ENCODE measurements at regions not wholly inside any gene's neighbourhood (a gene's known extent, or its start where the extent isn't known, plus 50 kb on each side); places are given as distances from the start of the nearest gene placed in this dataset.

DNA sequence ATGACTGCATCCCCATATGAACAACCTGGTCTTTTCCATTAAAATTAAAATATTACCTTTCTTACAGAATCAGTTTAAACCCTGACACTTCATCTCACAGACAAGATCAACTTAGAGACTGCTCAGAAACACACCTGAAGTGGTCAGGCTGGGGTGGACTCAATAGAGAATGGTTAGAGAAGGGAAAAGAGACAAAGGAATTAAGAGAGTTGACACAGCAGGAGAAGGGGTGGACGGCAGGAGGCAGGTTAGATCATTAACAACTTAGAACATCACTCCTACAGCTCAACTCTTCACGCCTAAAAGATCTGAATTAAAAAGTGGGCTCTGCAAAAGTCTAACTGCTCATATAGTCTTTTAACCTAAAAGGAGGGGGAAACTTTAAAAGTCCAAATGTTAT lies 157.7 kb upstream of the COL1A2 start:
- no peak for DNase-seq (ENCODE audit: low spot score)

DNA sequence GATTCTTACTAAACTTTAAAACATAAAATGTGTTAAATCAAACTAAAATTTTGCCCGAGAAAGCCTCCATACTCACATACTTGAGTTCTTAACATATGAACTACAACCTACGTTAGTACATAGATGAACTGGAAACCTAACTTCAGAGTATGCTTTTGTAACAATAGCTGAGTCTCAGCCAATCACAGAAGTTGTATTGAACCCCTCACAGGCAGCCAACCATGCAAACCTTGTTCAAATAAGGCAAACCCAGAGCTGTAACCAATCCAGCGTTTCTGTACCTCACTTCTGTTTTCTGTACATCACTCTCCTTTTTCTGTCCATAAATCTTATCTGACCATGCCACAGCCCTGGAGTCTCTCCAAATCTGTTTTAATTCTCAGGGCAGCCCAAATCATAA lies 157.3 kb upstream of the COL1A2 start:
- DNase-seq (ENCODE audit: low spot score) = no peak

DNA sequence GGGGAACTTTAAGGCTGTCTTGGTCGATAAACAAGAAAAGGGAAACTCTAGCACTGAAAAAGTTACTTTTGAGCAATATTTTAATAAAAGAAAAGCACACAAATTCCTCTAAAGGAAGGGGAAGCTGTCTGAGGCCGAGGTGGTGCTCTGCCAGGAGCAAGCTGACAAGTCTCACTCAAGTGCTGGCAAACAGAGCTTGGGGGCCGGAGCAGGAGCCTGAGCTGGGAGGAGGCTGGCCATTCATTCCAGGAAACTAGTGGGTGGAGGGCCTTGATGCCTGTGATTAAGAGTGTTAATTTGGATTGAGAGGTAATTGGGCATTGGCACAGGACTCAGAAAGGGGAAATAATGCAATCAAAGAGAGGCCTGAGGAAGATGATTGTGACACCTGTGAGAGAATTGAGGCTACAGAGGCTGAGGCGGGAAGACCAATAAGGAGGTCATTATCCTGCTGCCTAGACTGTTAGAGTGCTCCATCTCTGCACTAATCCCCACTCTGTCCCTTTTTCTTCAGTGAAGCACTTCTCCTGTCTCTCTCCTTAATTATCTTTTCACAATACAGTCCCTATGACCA lies 154.9 kb upstream of the COL1A2 start:
- no peak for DNase-seq (ENCODE audit: low spot score)

DNA sequence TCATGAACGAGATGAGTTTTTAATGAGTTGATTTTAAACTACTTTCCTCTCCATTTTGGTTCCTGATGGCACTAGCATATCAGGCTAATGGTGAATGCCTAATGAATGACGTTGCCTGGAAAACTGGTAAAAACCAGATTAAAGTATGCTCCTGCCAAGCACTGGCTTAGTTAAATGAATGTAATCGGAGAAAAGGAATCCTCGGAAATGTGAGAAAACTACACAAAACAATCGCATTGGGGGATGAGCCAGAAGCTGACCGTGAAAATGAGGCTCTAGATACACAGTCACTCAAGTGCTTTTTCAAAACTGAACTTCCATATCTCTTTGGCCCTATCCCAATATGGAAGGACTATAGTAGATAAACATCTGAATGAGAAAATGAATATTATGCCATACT lies 153.8 kb upstream of the COL1A2 start:
- DNase-seq (ENCODE audit: low spot score) = no peak

DNA sequence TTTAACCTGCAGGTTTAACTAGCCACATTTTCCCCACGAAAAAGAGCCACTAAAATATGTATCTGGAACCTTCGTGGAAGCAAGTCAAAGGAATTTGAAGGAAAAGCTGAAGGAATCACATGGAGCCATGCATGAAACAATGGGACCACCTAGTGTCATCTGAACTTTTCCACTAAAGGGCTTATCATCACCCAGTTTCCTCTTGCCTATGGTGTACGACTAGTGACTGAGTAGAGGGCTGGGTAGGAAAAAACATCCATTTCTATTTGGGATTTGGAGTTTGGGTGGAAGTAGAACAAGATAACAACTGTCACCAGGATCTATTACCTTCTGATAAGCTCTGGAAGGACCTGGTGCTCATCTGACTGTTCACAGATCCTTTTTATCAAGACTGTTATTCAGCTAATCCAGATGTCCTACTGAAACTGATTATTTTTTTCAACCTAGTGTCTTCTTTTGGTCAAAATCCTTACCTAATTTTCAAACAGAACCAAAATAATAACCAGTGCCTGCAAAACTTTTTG lies 153.2 kb upstream of the COL1A2 start:
- DNase-seq (ENCODE audit: low spot score) = no peak

DNA sequence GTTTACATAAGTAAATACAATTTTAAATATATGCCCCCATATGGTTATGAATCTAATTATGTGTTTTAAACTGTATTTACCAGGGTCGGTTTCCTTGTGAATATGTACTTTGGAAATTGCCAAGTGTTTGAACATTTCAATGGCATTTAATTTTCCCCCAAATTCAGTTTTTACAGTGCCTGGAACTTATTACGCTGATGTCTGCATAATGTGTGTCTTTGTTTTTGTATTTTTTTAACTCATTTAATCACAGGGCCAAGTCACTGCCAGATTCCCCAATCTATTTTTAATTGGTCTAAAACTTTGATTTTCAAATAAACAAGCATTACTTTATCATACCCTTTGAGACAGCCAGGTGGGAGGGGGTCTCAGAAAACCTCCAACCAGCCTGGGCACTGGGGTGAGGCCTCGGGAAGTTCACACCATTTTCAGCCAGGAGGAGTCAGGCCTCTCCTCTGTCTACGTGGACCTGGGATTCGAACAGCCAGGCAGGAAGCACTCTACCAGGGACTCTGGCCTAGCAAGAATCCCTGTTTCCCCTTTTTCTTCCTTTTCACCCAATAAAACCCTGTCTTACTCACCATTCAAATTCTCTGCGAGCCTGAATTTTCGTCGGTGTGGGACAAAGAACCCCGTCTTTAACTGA lies 151.5 kb upstream of the COL1A2 start:
- no peak for DNase-seq (ENCODE audit: low spot score)

DNA sequence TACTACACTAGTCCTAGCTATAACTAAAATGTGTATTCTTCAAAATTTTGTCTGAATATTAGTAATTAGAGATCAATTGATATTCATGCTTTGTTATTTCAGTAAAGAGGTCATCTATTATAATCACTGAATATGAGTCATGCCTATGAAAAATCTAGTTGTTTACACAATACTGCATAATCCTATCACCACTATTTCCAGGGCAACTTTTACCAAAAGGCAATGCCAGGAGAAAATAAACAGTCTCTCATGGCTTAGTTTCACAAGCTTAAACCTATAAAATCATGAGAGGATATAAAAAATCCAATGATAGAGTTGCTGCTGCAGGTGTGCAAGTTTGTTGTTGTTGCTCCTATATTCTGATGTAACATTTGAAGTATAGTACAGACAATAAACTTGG lies 149.9 kb upstream of the COL1A2 start:
- no peak for DNase-seq (ENCODE audit: low spot score)

DNA sequence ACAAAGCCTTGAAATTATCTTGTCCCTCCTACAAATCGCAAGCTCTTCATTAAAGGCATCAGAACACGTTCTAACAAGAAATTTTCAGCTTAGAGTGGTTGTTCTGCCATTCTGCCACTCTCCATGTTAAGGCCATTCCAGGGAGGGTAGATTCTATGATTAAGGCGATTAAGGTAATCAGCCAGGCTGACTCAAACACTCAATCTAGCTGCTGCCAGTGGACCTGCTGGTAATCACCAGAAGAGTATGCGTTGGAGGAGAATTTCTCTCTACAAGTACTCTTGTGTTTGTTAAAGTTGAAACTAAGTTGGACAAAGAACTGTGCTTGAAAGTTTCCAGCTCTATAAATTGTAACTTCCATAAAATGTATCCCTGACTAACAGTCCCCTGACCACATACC lies 149.2 kb upstream of the COL1A2 start:
- no peak for DNase-seq (ENCODE audit: low spot score)

DNA sequence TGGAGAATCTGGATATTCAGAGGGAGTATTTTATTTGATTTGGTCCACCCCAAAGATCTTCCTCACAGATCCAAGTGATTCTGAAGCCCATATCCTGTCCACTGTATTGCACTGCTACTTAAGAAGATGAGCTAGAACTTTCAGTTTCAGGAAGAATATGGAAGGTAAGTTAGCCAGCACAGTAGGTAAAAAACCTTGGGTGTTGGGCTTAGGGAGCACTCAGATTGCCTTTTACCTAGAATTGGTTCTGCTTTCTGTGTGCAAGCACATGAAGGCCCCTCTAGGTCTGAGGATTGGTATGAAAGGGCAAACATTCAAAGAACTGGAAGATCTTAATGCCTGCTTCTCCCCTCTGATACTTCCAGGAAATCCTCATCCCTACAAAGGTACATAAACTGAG lies 146.7 kb upstream of the COL1A2 start:
- no peak for DNase-seq (ENCODE audit: low spot score)

DNA sequence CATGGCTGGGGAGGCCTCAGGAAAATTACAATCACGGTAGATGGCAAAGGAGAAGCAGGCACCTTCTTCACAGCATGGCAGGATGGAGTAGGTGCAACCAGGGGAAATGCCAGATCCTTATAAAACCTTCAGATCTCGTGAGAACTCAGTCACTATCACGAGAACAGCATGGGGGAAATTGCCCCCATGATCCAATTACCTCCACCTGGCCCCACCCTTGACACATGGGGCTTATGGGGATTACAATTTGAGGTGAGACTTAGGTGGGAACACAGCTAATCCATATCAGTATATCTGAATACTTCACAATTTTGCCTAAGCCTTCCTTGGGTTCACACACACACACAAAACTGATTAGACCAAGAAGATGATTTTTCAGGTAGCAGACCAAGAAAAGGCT lies 145.1 kb upstream of the COL1A2 start:
- no peak for DNase-seq (ENCODE audit: low spot score)

DNA sequence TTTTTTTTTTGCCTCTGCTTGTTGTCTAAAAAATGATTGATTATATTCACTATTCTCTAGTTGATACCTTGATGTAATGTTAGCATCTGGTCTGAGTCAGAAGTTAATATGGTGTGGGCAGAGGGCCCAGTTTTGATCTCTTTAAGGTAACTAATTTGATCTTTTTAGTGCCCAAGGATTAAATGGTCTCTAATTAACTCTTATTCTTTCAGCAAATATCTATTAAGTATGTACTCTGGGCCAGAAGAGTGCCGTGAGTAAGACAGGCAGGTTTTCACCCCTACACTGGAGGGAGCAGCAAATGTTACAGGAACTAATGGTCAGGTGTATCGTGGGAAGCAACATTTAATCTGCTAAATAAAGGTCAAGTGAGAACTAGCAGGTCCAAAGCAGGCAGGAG lies 144.6 kb upstream of the COL1A2 start:
- DNase-seq (ENCODE audit: low spot score) = no peak

DNA sequence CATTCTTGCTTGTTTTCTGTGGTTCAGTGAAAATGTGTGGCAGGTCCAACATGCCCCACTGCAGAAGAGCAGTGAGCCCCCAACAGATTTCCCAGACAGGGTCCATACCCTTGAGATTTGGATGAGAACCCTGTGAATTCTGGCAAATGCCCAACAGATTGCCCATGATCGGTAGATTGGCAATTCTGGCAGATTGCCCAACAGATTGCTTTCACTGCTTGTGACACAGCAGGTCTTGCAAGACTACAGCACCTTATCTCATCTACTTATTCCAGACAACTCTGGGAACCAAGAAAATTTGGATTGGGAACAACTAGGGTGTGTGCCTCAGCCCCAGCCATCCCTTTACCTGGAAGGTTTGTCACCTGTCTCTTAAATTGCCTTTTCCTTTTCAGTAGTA lies 143.7 kb upstream of the COL1A2 start:
- no peak for DNase-seq (ENCODE audit: low spot score)

DNA sequence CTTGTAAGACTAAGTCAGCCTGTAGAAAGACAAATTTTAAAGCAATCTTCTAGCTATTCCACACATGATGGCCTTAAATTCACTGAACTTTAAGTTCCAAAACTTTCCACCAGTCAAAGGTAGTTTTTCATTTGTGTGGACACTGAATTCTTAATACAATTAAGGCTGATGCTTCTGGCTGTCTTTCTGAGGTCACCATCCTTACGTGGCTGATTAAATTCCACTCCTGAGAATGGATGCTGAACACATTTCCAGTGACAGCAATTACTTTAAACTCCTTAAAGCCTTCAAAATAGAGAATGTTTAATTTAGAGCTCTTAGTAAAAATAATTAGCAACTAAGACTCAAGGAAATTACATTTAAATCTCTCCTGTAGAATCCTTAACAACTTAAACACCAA lies 142.6 kb upstream of the COL1A2 start:
- DNase-seq (ENCODE audit: low spot score) = no peak

DNA sequence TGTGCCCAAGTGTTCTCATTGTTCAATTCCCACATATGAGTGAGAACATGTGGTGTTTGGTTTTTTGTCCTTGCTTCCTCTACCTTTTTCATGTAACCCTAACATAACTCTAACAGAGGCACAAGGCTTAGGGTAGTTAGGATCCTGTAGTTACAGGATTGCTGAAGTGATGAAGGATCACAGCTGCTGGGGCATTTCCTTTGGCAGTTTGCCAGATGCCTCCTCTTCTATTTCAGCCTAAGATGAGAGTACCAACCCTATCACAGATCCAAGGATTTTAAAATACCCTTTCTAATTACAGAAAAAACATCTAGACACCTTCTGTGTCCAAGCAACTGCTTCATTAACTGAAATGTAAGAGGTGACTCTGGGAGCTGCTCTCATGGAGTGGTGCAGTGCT lies 141.7 kb upstream of the COL1A2 start:
- DNase-seq (ENCODE audit: low spot score) = no peak

DNA sequence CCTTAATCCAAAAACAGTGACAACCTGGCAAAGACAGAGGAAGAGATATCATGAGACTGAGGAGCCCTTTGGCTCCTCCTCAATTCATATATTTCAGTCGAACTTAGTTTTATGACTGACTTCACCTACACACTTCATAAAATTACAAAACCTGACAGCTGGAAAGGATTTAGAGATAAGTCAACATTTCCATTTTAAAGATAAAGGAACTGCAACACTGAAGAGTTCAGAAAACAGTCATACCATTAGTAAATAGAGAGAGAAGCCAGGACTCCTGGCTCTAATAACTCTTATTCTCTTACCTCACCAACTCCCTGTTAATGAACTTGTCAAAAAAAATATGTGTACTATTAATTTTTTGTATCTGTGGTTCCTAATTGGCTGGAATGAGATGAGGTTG lies 141.0 kb upstream of the COL1A2 start:
- DNase-seq (ENCODE audit: low spot score) = no peak

DNA sequence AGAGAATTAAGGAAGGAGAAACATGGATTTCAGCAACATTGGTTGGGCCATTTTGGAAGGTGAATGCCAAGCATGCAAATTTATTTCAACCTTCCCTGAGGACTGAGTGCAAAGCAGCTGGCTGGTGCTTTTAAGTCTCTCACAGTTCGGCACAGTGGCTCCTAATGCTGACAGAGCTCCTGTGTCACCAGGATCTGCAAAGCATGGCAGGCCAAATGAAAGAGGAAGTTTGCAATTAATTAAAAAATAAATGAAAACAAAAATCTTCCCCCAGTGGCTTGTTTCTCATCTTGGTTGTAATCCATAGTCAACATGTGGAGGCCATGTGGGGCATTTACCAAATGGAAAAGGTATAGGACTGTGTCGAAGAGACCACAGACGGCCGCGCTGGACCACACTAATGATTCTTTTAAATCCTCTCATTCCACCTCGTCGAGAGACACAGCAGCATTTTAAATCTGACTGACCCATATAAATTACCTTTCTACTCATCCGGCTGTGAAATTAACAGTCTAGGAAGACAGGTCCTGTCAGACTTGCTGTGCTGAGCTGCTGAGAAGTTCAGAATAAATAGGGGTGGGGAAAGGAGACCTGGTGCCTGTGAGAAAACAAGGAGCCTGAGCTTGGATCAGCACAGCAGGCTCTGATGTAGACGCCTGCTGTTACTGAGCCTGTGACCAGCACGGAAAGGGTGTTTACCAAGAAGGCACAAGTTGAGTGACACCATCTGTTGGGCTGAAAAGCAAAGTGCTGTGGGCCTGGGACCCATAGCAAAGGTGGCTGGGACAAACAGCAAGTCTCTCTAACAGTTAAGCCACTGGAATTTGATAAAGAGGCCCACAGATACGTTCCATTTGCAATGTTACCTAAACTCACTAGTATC lies 136.0 kb upstream of the COL1A2 start:
- no peak for DNase-seq (ENCODE audit: low spot score)

DNA sequence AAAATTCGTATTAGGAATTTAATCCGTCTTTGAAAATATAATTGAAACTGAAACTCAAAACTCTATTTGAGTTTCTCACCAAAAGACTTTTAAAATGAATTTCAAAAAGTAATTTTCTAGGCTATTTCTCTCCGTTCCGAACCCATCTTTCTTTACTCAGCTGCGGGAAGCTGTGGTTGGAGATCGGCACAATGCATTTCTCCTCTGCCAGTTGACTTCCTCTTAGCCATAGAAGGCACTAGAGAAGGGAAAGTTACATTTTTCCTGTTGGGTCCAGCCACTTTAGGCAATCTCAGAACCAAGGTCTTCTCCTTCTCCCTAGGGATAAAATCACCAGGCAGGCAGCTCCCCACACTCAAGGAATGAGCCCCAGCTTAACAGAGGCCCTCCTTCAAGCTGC lies 133.6 kb upstream of the COL1A2 start:
- DNase-seq (ENCODE audit: low spot score) = no peak

DNA sequence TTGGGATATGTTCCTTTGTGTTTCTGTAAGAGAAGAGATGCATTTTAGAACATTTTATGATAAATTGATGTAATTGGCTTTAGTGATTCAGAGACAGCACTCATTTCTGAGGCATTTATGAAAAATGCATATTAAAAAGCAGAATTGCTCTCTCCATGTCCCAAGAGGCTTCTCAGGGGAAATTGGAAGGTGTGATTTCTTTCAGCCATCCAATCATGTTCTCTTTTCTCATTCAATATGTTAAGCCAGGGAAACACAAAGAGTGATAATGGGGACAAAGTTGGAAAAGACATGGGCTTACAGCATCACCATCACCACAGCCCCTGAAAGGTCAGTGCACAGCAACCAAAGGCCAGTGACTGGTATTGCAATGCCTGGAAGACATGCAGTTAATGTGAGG lies 129.9 kb upstream of the COL1A2 start:
- no peak for DNase-seq (ENCODE audit: low spot score)

DNA sequence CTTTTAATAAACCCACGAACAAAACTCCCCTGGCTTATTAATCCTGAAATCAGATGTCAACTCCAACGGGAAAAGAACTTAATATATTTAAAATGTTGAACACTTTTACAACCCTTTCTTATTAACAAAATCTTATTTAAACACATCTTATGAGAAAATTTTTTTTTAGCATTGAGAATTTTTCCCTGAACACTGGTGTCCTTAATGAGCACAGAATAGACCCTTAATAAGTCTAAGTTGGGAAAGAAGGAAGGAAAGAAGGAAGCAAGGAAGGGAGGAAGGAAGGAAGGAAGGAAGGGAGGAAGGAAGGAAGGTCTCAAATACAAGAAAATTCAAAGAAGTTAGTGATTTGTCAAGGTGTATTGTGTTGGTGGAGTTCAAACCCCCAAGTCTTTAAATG lies 129.2 kb upstream of the COL1A2 start:
- DNase-seq (ENCODE audit: low spot score) = no peak

DNA sequence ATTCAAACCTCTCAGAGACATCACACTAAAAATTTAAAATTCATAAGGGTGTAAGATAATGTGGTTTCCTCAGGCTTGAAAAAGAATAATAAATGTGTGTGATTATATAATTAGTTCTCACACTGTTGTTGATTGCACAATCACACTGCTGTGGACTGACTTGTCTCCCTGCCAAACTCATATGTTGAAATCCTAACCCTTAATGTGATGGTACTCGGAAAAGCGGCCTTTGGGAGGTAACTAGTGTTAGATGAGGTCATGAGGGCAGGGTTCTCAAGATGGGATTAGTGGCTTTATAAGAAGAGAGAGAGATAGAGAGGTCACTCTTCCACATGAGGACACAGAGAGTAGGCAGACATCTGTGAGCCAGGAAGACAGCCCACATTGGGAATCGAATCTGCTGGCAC lies 128.5 kb upstream of the COL1A2 start:
- DNase-seq (ENCODE audit: low spot score) = no peak

DNA sequence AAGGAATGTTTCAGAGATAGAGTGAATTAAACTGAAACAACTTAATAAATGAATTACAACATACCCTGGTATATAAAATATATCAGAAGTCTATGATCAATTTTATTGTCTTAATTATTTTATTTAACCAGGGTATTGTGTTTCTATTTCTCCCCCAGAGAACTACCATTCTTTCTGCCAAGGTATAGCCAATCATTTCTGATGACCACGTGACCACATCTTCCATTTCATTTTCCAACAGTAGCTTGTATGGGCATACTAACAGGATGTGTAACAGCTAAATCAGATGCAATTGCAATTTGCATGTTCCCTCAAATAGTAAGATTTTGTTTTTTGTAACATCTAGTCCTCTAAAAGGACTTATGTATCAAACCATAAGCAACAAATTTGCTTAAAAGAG lies 123.9 kb upstream of the COL1A2 start:
- no peak for DNase-seq (ENCODE audit: low spot score)

DNA sequence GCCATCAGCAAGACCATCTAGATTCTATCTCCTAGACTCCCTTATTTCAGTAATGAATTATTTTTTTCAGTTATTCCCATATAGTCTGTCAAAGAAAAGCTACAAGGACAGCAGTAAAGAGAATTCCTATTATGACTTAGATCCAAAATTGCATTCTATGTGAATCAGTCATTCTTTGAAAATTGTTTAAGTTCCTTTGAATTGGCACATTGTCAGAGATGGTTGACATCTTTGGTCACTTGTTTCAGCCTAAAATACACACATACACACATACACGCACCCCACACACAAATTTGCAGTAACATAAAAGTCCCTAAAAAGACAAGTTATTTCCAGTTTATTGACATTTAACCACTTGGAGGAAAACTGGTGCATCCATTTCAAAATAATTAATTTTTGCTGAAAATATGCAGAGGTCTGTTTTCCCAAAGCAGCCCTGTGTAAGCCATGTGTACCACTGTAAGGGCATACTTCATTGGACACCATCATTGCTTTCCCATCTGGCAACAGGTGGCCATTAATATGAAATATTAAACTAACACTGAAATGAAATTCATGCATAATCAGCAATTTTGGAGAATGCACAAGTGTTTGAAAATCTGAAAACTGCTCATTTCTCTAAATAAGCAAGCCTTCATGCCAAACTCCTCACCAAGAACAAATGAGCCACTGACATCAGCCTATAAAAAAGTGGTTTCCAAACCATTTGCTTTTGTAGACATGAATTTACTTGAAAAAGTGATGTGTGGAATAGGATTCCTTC lies 121.7 kb upstream of the COL1A2 start:
- DNase-seq (ENCODE audit: low spot score) = no peak

DNA sequence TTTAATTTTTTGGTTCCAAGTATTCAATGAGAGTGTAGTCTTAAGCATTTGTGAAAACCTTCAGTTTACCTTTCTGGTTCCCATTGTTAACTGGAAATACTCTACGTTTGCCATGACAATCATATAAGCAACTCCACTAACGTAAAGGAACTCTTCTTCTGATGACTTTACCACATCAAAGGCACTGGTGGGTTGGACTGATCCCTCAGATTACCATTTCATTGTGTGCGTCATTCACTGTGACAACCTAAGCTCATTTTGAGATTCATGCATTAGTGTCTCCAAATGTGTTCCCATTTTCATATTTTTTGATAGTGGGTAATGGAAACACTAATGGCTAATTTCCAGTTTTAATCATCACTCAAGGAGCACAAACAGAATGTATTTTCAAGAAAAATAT lies 119.9 kb upstream of the COL1A2 start:
- no peak for DNase-seq (ENCODE audit: low spot score)

All from ecto neural progenitor cell (in vitro differentiated cells).